ENCODE measurements at regions not wholly inside any gene's neighbourhood (a gene's known extent, or its start where the extent isn't known, plus 50 kb on each side); places are given as distances from the start of the nearest gene placed in this dataset.
"Not testable (repeated sequence)": the region's sequence is repeated elsewhere in the genome, so short reads cannot be mapped to it uniquely, and the experiment has no call there.

GRCh38 chr3:27779176-27779575 is 57.1 kb upstream of the EOMES start:
- DNase-seq = no peak

DNA sequence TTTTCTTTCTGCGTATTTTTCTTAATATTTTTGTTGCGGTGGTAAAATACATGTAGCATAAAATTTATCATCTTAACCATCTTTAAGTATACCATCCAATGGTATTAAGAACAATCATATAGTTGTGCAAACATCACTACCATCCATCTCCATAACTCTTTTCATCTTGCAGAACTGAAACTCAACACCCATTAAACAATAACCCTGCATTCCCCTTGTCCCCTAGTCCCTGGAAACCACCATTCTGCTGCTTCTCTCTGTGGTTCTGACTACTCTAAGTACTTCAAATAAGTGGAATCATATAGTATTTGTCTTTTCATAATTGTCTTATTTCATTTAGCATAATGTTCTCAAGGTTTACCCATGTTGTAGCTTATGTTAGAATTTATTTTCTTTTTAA is 67.3 kb upstream of the EOMES start:
- DNase-seq = no peak

GRCh38 chr3:27791956-27792355 is 69.8 kb upstream of the EOMES start:
- DNase-seq = no peak

- no peak for DNase-seq
These were observed 70.7 kb upstream of the EOMES start for GRCh38 chr3:27792869-27793268.

GRCh38 chr3:27794211-27794610 is 72.1 kb upstream of the EOMES start:
- DNase-seq = no peak

DNA sequence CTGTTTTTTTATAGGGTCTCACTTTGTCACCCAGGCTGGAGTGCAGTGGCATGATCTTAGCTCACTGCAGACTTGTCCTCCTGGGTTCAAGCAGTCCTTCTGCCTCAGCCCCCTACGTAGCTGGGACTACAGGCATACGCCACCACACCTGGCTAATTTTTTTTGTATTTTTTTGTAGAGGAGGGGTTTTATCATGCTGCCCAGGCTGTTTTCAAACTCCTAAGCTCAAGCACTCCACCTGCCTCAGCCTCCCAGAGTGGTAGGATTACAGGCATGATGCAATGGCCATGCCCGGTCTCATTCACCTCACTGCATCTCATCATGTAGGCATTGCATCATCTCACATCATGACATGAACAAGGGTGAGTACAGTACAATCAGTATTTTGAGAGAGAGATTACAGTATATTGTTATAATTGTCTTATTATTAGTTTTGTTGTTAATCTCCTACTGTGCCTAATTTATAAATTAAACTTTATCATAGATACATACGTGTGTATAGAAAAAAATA is 74.3 kb upstream of the EOMES start:
- no peak for DNase-seq

DNA sequence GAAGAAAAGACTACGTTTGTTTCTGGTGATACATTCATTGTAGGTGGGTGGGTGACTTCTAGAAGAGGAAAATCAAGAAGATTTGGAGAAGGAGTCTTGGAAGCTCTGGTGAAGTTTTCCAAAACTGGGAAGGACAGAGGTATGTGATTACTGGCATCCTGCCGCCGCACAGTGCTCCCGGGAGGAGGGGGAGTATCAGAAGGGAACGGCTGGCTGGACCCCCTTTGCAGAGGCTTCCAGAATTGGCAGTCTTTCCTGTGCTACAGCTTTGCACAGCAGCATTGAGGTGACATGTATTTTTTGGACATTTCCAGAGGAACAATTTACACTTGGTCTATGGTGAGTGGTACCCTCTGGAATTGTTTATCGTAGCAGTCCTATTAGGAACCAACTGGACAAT is 75.7 kb upstream of the EOMES start:
- DNase-seq = no peak

- no peak for DNase-seq
These were observed 78.1 kb upstream of the EOMES start for GRCh38 chr3:27800261-27800660.

DNA sequence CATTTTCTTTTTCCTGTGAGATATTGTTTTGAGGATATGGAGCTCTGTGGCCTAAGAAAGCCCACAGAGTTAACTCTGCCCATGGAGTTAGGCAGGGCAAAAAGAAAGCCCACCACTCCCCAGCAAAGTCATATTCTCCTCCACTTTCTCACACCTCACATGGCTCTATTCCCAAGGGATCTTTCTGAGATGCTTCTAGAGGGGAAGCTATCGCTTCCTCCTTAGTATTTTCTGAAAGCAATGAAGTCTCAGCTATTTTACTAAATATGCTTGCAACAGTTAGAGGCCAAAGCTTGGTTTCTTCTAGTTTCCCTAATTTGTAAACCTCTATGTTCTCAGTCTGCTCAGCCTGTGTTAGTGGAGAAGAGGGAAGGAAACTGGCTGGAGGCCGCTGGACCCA is 80.3 kb upstream of the EOMES start:
- DNase-seq = no peak

- no peak for DNase-seq
These were observed 80.7 kb upstream of the EOMES start for GRCh38 chr3:27802849-27803248.

- DNase-seq = no peak
These were observed 83.2 kb upstream of the EOMES start for GRCh38 chr3:27805282-27805681.

- DNase-seq = no peak
These were observed 91.1 kb upstream of the EOMES start for GRCh38 chr3:27813255-27813654.

DNA sequence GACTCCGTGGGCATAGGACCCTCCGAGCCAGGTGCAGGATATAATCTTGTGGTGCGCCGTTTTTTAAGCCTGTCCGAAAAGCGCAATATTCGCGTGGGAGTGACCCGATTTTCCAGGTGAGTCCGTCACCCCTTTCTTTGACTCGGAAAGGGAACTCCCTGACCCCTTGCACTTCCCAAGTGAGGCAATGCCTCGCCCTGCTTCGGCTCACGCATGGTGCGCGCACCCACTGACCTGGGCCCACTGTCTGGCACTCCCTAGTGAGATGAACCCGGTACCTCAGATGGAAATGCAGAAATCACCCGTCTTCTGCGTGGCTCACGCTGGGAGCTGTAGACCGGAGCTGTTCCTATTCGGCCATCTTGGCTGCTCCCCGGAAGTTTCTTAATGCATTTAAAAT is 99.5 kb upstream of the EOMES start:
- DNase-seq = not testable (repeated sequence)

GRCh38 chr3:27824312-27825200 is 102.4 kb upstream of the EOMES start:
- DNase-seq = no peak

- DNase-seq = no peak
These were observed 104.3 kb upstream of the EOMES start for GRCh38 chr3:27826448-27826847.

DNA sequence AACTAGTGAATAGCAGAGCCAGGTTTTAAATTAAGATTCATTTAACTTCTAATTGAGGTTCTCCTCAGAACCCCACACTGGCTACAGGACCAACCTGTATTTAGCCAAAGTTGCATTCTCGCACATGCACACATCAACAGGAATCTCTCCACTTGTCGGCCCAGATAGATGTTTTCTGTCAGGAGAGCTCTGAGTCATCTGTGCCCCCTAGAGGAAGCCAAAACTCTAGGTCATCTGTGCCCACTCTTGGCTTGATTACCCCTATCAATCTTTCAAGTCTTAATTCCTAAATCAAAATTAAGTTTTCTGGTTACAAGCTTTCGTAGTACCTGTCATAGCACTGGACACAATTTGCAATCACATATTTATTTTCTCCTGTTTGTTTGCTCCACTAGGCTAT is 104.9 kb upstream of the EOMES start:
- DNase-seq = peak in 1 of 6 experiments; percentile 0

DNA sequence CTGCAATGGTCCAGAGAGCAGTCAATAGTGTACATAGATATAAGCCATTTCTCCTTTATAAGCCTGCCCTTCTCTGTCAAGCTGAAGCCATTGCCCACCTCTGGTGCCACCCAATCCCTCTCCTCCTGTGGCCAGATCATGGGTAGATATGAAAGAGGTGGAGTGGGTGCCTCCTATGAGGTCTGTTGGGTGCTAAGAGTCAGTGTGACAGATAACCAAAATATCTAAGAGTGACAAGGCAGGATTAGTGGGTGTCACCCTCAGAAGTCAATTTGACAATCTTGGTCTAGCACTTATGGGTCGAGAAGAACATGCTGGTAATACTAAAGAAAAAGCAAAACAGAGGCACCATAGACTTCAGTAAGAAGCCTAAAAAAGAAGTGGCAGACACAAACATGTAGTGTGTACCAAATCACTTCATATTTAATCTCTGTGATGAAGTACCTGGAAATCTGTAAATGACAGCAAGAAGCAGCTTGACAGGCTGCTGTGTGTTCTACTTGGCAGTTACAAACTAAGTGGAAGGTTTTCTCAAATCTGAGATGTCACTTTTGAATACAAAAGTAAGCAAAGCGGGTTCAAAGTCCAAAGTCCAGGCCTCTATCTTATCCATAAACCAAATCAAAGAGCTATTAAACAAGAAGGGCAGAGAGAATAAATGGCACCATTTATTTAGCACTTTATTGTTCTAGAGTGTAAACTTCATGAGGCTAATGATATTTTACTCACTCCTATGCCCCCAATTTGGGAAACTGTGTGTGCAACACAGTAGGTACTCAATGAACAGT is 118.9 kb upstream of the EOMES start:
- DNase-seq = no peak

DNA sequence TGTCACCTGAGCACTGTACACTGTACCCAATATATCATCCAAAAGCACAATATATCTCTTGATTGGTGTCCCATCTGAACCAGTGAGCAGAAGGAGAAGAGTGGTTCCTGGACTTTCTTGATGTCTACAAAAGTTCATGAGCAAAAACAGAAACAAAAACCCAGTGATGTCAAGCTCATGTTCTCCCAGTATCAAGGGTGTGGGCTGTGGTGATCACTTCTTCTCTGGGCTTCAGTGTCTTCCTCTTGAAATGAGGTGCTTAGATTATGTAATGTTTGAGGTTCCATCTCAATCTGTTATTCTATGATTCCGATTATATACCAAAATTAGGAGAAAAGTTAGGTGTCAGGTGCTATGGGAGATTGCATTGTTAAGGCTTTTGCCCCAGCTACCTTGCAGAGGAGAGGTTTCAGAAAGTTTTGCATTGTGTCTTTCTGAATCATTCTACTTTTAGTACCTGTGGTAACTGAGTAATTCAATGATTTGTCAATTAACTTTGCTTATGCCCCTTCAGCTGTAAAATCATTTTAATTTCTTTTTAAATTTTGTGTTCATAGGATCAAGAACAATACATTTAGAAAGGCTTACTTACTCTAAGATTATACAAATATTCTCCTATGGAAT is 122.0 kb upstream of the EOMES start:
- DNase-seq = no peak

- no peak for DNase-seq
These were observed 125.6 kb upstream of the EOMES start for GRCh38 chr3:27847697-27848096.

GRCh38 chr3:27848826-27849225 is 126.7 kb upstream of the EOMES start:
- DNase-seq = no peak

GRCh38 chr3:27859821-27860220 is 137.7 kb upstream of the EOMES start:
- DNase-seq = no peak

GRCh38 chr3:27861046-27862036 is 139.2 kb upstream of the EOMES start:
- DNase-seq = peak in 3 of 6 experiments; percentile 20 to 41 (median 34)

All from stimulated activated naive CD4-positive, alpha-beta T cell (primary cell).